ENCODE measurements at regions not wholly inside any gene's neighbourhood (a gene's known extent, or its start where the extent isn't known, plus 50 kb on each side); places are given as distances from the start of the nearest gene placed in this dataset.

DNA sequence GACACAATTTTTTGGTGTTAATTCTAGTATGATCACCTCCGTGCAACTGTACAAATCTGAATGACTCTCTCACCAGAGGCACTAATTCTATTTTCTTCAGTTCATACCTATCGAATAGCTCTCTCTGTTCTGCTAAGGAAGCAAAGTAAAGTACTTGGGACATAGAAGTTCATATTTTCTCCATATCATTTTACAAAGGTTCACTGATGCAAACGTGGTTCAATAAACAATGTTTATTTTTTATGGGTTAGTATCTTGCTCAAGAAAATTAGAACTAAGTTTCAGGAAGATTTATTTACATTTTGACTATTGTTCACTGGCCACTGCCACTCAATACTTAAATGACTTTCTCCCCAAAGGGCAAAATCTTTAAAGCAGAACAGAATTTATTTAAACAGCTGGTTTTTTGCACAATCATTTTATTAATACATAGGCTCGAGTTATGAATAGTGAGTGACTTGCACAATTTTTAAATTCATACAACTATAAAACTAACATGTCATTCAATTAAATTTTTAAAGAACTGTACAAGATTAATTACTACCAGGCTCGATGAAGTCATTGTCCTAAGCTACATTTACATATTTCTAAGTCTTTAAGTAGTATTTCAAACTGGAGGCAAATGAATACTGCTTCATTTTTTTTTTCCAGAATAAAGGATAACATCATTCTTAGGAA, 255.8 kb downstream of the C16orf95 start:
- Mint-ChIP-seq H3K9me3 (ENCODE audit: low read depth) (no peaks in the 10 kb centered on the region), H3K36me3 (ENCODE audit: insufficient read depth) (no peaks in the 10 kb centered on the region), H3K4me1 (ENCODE audit: low read depth) (peaks cover 12% of the 10 kb centered on the region), H3K27ac (no peak overlapping the region), H3K4me3 (ENCODE audit: low read depth) (no peak overlapping the region), H3K27me3 (peaks cover 60% of the 10 kb centered on the region)
- no peak for TF ChIP-seq CTCF (IDR thresholded peaks at IDR 0.05; ENCODE audit: unreplicated experiment)
- DNase-seq (ENCODE audit: low spot score, unreplicated experiment): no peak

DNA sequence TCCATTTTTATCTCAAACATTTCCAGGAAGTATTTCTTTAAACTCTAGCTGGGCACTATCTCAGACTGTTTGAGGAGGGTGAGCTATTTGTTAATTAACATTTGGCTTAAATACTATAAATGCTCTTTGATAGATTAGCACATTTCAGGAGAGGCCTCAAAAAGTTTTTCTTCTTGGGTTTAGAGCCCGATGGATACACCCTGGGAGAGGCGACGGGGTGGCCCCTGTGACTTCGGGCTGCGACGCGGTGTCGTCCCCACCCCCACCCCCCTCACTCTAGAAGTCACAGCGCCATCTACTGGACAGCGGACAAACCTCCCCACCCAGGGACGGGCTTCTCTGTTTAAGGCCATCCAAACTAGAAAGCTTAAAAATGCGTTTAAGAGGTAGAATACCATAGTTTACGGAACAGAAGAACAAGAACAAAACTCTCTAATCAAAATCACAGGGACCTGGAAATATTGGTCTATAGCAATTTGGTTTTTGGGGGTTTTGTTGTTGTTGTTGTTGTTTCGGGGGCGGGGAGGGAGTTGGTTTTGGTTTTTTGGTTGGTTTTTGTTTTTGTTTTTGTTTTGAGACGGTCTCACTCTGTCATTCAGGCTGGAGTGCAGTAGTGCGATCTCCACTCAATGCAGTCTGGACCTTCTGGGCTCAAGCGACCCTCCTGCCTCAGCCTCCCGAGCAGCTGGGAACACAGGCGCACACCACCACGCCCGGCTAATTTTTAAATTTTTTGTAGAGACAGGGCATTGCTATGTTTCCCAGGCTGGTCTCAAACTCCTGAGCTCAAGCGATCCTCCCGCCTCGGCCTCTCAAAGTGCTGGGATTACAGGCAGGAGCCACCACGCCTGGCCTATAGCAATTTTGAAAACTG, 254.4 kb downstream of the C16orf95 start:
- H3K4me1 Mint-ChIP-seq (ENCODE audit: low read depth): peaks cover 12% of the 10 kb centered on the region
- TF ChIP-seq CTCF (IDR thresholded peaks at IDR 0.05; ENCODE audit: unreplicated experiment): peak; percentile 79
- no peaks in the 10 kb centered on the region for H3K9me3 Mint-ChIP-seq (ENCODE audit: low read depth)
- H3K4me3 Mint-ChIP-seq (ENCODE audit: low read depth): no peak overlapping the region
- no peak overlapping the region for H3K27ac Mint-ChIP-seq
- no peaks in the 10 kb centered on the region for H3K36me3 Mint-ChIP-seq (ENCODE audit: insufficient read depth)
- peak; percentile 63 for DNase-seq (ENCODE audit: low spot score, unreplicated experiment)
- H3K27me3 Mint-ChIP-seq: peaks cover 63% of the 10 kb centered on the region

- no peaks in the 10 kb centered on the region for H3K9me3 Mint-ChIP-seq (ENCODE audit: low read depth)
- peaks cover 12% of the 10 kb centered on the region for H3K4me1 Mint-ChIP-seq (ENCODE audit: low read depth)
- DNase-seq (ENCODE audit: low spot score, unreplicated experiment): no peak
- no peak for TF ChIP-seq CTCF (IDR thresholded peaks at IDR 0.05; ENCODE audit: unreplicated experiment)
- H3K4me3 Mint-ChIP-seq (ENCODE audit: low read depth): no peak overlapping the region
- no peak overlapping the region for H3K27ac Mint-ChIP-seq
- H3K27me3 Mint-ChIP-seq: peaks cover 65% of the 10 kb centered on the region
- H3K36me3 Mint-ChIP-seq (ENCODE audit: insufficient read depth): no peaks in the 10 kb centered on the region
Measured at GRCh38 chr16:87063543-87063942, 253.6 kb downstream of the C16orf95 start.

- H3K4me3 Mint-ChIP-seq (ENCODE audit: low read depth): no peak overlapping the region
- H3K36me3 Mint-ChIP-seq (ENCODE audit: insufficient read depth): no peaks in the 10 kb centered on the region
Measured at GRCh38 chr16:87064731-87065445, 252.3 kb downstream of the C16orf95 start.

More at GRCh38 chr16:87064731-87065445, 252.3 kb downstream of the C16orf95 start:
- no peak for DNase-seq (ENCODE audit: low spot score, unreplicated experiment)
- Mint-ChIP-seq H3K9me3 (ENCODE audit: low read depth) (no peaks in the 10 kb centered on the region), H3K4me1 (ENCODE audit: low read depth) (peaks cover 12% of the 10 kb centered on the region), H3K27ac (no peak overlapping the region), H3K27me3 (peaks cover 61% of the 10 kb centered on the region)
- no peak for TF ChIP-seq CTCF (IDR thresholded peaks at IDR 0.05; ENCODE audit: unreplicated experiment)
